ENCODE measurements at regions not wholly inside any gene's neighbourhood (a gene's known extent, or its start where the extent isn't known, plus 50 kb on each side); places are given as distances from the start of the nearest gene placed in this dataset.

GRCh38 chr5:92864591-92864990 is 716.4 kb downstream of the NR2F1-AS1 start (continued):
- no peak for TF ChIP-seq AR (CRISPR knock-in tag; IDR thresholded peaks at IDR 0.05)
- TF ChIP-seq IRF1 (CRISPR knock-in tag; IDR thresholded peaks at IDR 0.05) = no peak
- TF ChIP-seq HMGXB4 (CRISPR knock-in tag; IDR thresholded peaks at IDR 0.05) = no peak
- no peak for TF ChIP-seq STAT6 (CRISPR knock-in tag; conservative IDR thresholded peaks at IDR 0.05; ENCODE audit: low read depth)
- no peak for TF ChIP-seq TP53 (CRISPR knock-in tag; IDR thresholded peaks at IDR 0.05)
- no peak for TF ChIP-seq FOXP4 (CRISPR knock-in tag; IDR thresholded peaks at IDR 0.05)
- no peak for TF ChIP-seq NR2C2 (CRISPR knock-in tag; IDR thresholded peaks at IDR 0.05)
- TF ChIP-seq ZNF423 (CRISPR knock-in tag; IDR thresholded peaks at IDR 0.05) = no peak
- TF ChIP-seq NFE2L1 (CRISPR knock-in tag; IDR thresholded peaks at IDR 0.05) = no peak
- TF ChIP-seq EMX1 (CRISPR knock-in tag; IDR thresholded peaks at IDR 0.05) = no peak

GRCh38 chr5:92863666-92864065 is 717.4 kb downstream of the NR2F1-AS1 start:
- Mint-ChIP-seq H3K36me3 (no peaks in the 10 kb centered on the region), H3K4me3 (no peak overlapping the region), H3K27me3 (ENCODE audit: low read depth) (no peaks in the 10 kb centered on the region), H3K9me3 (no peaks in the 10 kb centered on the region), H3K4me1 (no peaks in the 10 kb centered on the region), H3K27ac (no peak overlapping the region)
- ChIA-PET POLR2A (no interaction called here), CTCF (no interaction called here)
- no peak for DNase-seq (ENCODE audit: low spot score)
- TF ChIP-seq AFF4 (CRISPR knock-in tag; IDR thresholded peaks at IDR 0.05; ENCODE audit: borderline replicate concordance) (no peak), NR2C2 (CRISPR knock-in tag; IDR thresholded peaks at IDR 0.05) (no peak), SMAD4 (CRISPR knock-in tag; IDR thresholded peaks at IDR 0.05) (no peak), ATF6 (CRISPR knock-in tag; IDR thresholded peaks at IDR 0.05) (no peak), MAX (CRISPR knock-in tag; IDR thresholded peaks at IDR 0.05) (no peak), NR3C1 (CRISPR knock-in tag; conservative IDR thresholded peaks at IDR 0.05; ENCODE audit: low read depth) (no peak)
- ATAC-seq = no peak
